GM12878 (cell line): ENCODE measurements at regions not wholly inside any gene's neighbourhood (a gene's known extent, or its start where the extent isn't known, plus 50 kb on each side); places are given as distances from the start of the nearest gene placed in this dataset.

Experiments
- ATAC-seq: fragments of 200-7000 bp; cut with Tn5 transposase; 3 replicates; pipeline ENCODE4 v1.9.1; 2020; ENCODE audit warnings: mild to moderate bottlenecking, moderate library complexity
- BruUV-seq: library from RNA; stranded (reverse); fragments of 400-500 nt; replicated peaks from 2 replicates; lab custom pipeline; 2021; lab: Mats Ljungman, UMichigan
- CTCF ChIA-PET: fragments of 300-600 bp; sonication (Branson Sonifier 250); formaldehyde crosslinking; extraction: SDS; loops from one replicate; lab custom pipeline; 2021; ENCODE audit warnings: inconsistent platforms; lab: Yijun Ruan, JAX
- POLR2A ChIA-PET: fragments of 350-600 bp; formaldehyde crosslinking; extraction: SDS; loops from one replicate; lab custom pipeline; 2021; ENCODE audit warnings: inconsistent platforms; lab: Charles Lee
- RAD21 ChIA-PET: fragments of 300-600 bp; sonication (Branson Sonifier 250); formaldehyde crosslinking; loops from one replicate; lab custom pipeline; 2023; ENCODE audit warnings: antibody characterized with exemption; ENCODE audit not compliant: unreplicated experiment; lab: Charles Lee
- SMC1A ChIA-PET: fragments of 300-600 bp; sonication (Branson Sonifier 250); formaldehyde crosslinking; loops from one replicate; lab custom pipeline; 2023; ENCODE audit not compliant: unreplicated experiment, uncharacterized antibody; lab: Charles Lee
- DNase-seq: peaks from one replicate; pipeline ENCODE4 v3.0.0-alpha.2; 2011; ENCODE audit warnings: low read depth, low spot score
- FAIRE-seq: peaks from 3 replicates; lab custom pipeline; 2011; peaks lifted over from hg19 to GRCh38; lab: Jason Lieb, UNC
- H2AFZ ChIP-seq: 2 replicates; pipeline ENCODE4 v1.6.0; 2011; ENCODE audit warnings: low read depth, low read length, control low read depth; ENCODE audit not compliant: control insufficient read depth
- H3K27ac ChIP-seq: 2 replicates; pipeline ENCODE4 v1.5.1; 2011; ENCODE audit warnings: control low read depth; ENCODE audit not compliant: control insufficient read depth, insufficient read depth
- H3K27me3 ChIP-seq, 2 experiments: replicated peaks in 1 of 2; 2 replicates each; pipeline versions ENCODE4 v1.6.0 to v1.6.1; 2011; ENCODE audit warnings: low read length in 1 of 2; ENCODE audit not compliant: control insufficient read depth in 2 of 2, insufficient read depth in 2 of 2
- H3K36me3 ChIP-seq, 2 experiments: 2 replicates each; pipeline ENCODE4 v1.5.1; 2011; ENCODE audit warnings: low read length in 1 of 2; ENCODE audit not compliant: control insufficient read depth in 2 of 2, insufficient read depth in 2 of 2
- H3K4me1 ChIP-seq: 2 replicates; pipeline ENCODE4 v1.6.1; 2011; ENCODE audit warnings: mild to moderate bottlenecking, low read length, moderate library complexity, mixed read lengths; ENCODE audit not compliant: control insufficient read depth, insufficient read depth
- H3K4me2 ChIP-seq: 2 replicates; pipeline ENCODE4 v1.6.0; 2011; ENCODE audit warnings: control low read depth; ENCODE audit not compliant: control insufficient read depth, insufficient read depth
- H3K4me3 ChIP-seq: fragments of 200-600 bp; sonication (generic); 2 replicates; pipeline ENCODE4 v1.5.1; 2016
- H3K79me2 ChIP-seq: 2 replicates; pipeline ENCODE4 v1.6.0; 2011; ENCODE audit warnings: low read length; ENCODE audit not compliant: control insufficient read depth, insufficient read depth
- H3K9ac ChIP-seq: 2 replicates; pipeline ENCODE4 v1.8.0; 2011; ENCODE audit warnings: low read length, control low read depth, mixed read lengths; ENCODE audit not compliant: control insufficient read depth, insufficient read depth
- H3K9me3 ChIP-seq: replicated peaks from 3 replicates; pipeline ENCODE4 v1.5.1; 2011; ENCODE audit warnings: mild to moderate bottlenecking, low read length; ENCODE audit not compliant: control insufficient read depth, insufficient read depth
- H4K20me1 ChIP-seq: 2 replicates; pipeline ENCODE4 v1.6.0; 2011; ENCODE audit not compliant: control insufficient read depth, insufficient read depth
- BACH1 ChIP-seq: fragments of 450-650 bp; IDR thresholded peaks from 2 replicates; pipeline ENCODE4 v1.6.1; 2017; ENCODE audit warnings: mild to moderate bottlenecking, borderline replicate concordance
- CBFB ChIP-seq: IDR thresholded peaks from 2 replicates; pipeline ENCODE4 v1.6.1; 2016; ENCODE audit warnings: antibody characterized with exemption, low read depth
- CBX5 ChIP-seq: sonication (generic); IDR thresholded peaks from 2 replicates; pipeline ENCODE4 v1.6.1; 2016; ENCODE audit warnings: low read depth, moderate library complexity, mild to moderate bottlenecking, inconsistent platforms
- CTCF ChIP-seq, 3 experiments: IDR thresholded peaks in 2 of 3; conservative IDR thresholded peaks in 1 of 3; 2 replicates each; pipeline ENCODE4 v1.5.1; 2011; ENCODE audit warnings: low read depth in 3 of 3, low read length in 3 of 3, mild to moderate bottlenecking in 3 of 3, control low read depth in 2 of 3, moderate library complexity in 2 of 3, inconsistent platforms in 1 of 3, mixed read lengths in 1 of 3; ENCODE audit not compliant: control insufficient read depth in 2 of 3, insufficient read depth in 1 of 3; ENCODE audit errors: extremely low read depth in 1 of 3
- EED ChIP-seq: sonication (generic); IDR thresholded peaks from 2 replicates; pipeline ENCODE4 v1.6.1; 2016; ENCODE audit warnings: antibody characterized with exemption, low read depth
- ELK1 ChIP-seq: IDR thresholded peaks from 2 replicates; pipeline ENCODE4 v1.6.1; 2012; ENCODE audit warnings: low read depth, low read length, improper control_type of control experiment
- ETV6 ChIP-seq, 2 experiments: fragments of 450-650 bp in 1 of 2; IDR thresholded peaks in 1 of 2; conservative IDR thresholded peaks in 1 of 2; 2 replicates each; pipeline ENCODE4 v1.6.1; 2014; ENCODE audit warnings: antibody characterized with exemption in 1 of 2, borderline replicate concordance in 1 of 2, low read depth in 1 of 2, mild to moderate bottlenecking in 1 of 2, moderate library complexity in 1 of 2
- HCFC1 ChIP-seq: fragments of 150-350 bp; IDR thresholded peaks from 2 replicates; pipeline ENCODE4 v1.6.1; 2014; ENCODE audit warnings: low read length
- IKZF2 ChIP-seq, 2 experiments: fragments of 450-650 bp; IDR thresholded peaks; 2 replicates each; pipeline ENCODE4 v1.6.1; 2017; ENCODE audit warnings: mild to moderate bottlenecking in 2 of 2, moderate library complexity in 2 of 2
- RAD21 ChIP-seq: IDR thresholded peaks from 2 replicates; pipeline ENCODE4 v1.6.1; 2011; ENCODE audit warnings: mild to moderate bottlenecking, low read depth, low read length, moderate library complexity; ENCODE audit not compliant: insufficient read depth
- RELB ChIP-seq: fragments of 450-650 bp; IDR thresholded peaks from 2 replicates; pipeline ENCODE4 v1.6.1; 2017; ENCODE audit warnings: low read depth, mild to moderate bottlenecking, moderate library complexity
- TBL1XR1 ChIP-seq: IDR thresholded peaks from 2 replicates; pipeline ENCODE4 v1.6.1; 2012; ENCODE audit warnings: low read depth, low read length, improper control_type of control experiment
- YY1 ChIP-seq: IDR thresholded peaks from 2 replicates; pipeline ENCODE4 v1.6.1; 2011; ENCODE audit warnings: low read depth, mild to moderate bottlenecking, low read length
- WGBS: methylation state at CpG from one replicate; pipeline ENCODE4 v1.1.6; 2016; ENCODE audit warnings: low lambda C conversion rate; ENCODE audit not compliant: insufficient replicate concordance, insufficient coverage; ENCODE audit errors: missing lambda C conversion rate; 5-methylcytosine and 5-hydroxymethylcytosine counted together
- in situ Hi-C: fragments of 300-500 bp; cut with MboI; formaldehyde crosslinking; loops from 9 replicates; pipeline ENCODE4 v1.14.3; 2018; ENCODE audit warnings: mixed read lengths
- intact Hi-C: fragments of 100-400 bp; cut with micrococcal nuclease; formaldehyde crosslinking; loops from one replicate; pipeline ENCODE4 v1.14.2; 2022; ENCODE audit not compliant: unreplicated experiment

- H3K4me3 ChIP-seq, result no peak overlapping the region
- H3K27ac ChIP-seq, result peak overlapping the region; percentile 45
- no peaks in the 10 kb centered on the region for H3K9me3 ChIP-seq
- ATAC-seq (peak; percentile 84), FAIRE-seq (peak; percentile 94), DNase-seq (peak; percentile 53)
- BruUV-seq, result no TSS peak
- H3K27me3 ChIP-seq, result no peaks in the 10 kb centered on the region
- H2AFZ ChIP-seq, result peak overlapping the region; percentile 50
- intact Hi-C loops, result loop anchor here (1.0 to 10.0 kb wide), 7 partner anchors 35 to 186 kb away; partner anchors contain the start of gene BOD1
- peaks cover 60% of the 10 kb centered on the region for H3K4me1 ChIP-seq
- H3K36me3 ChIP-seq, result no peaks in the 10 kb centered on the region
- ChIA-PET CTCF (interaction anchor here (0.6 to 7.8 kb wide), 47 partner anchors 11 to 271 kb away, joined by 3 to 87 read pairs (median 5); partner anchors contain the start of gene CPEB4), SMC1A (interaction anchor here (0.5 to 12.0 kb wide), 44 partner anchors 9 to 188 kb away, joined by 3 to 271 read pairs (median 6); partner anchors contain the start of gene CPEB4), RAD21 (interaction anchor here (0.8 to 8.4 kb wide), 41 partner anchors 9 to 187 kb away, joined by 3 to 147 read pairs (median 5); partner anchors contain the start of genes BOD1 and CPEB4), POLR2A (interaction anchor here (0.6 to 4.9 kb wide), 17 partner anchors 35 to 171 kb away, joined by 3 to 36 read pairs (median 4); partner anchors contain the start of gene CPEB4)
- H3K79me2 ChIP-seq, result no peaks in the 10 kb centered on the region
- in situ Hi-C loops, result no loop called here
- H3K9ac ChIP-seq, result no peak overlapping the region
- peak overlapping the region; percentile 78 for H3K4me2 ChIP-seq
- 55% methylated on average over 10 of the region's 10 CpGs for WGBS
- H4K20me1 ChIP-seq, result no peaks in the 10 kb centered on the region
- TF ChIP-seq ETV6 (conservative IDR thresholded peaks at IDR 0.05 in 1 of 2, IDR thresholded peaks at IDR 0.05 in 1 of 2; ENCODE audit: borderline replicate concordance in 1 of 2, low read depth in 1 of 2) (peak in 1 of 2 experiments; percentile 95; a peak in 2 of 4 replicates), CBFB (no peak), CBX5 (0 out of 2 replicates have a peak, but pooled peaks have one; percentile 41), TBL1XR1 (no peak), RAD21 (peak; percentile 76), IKZF2 (IDR thresholded peaks at IDR 0.05) (peak; percentile 68 to 69; a peak in 2 of 4 replicates), HCFC1 (0 out of 2 replicates have a peak, but pooled peaks have one; percentile 8), ELK1 (no peak), EED (peak; percentile 74), YY1 (peak; percentile 80), RELB (0 out of 2 replicates have a peak, but pooled peaks have one; percentile 27), BACH1 (peak; percentile 33; the same call in 1 of the 2 replicates), CTCF (IDR thresholded peaks at IDR 0.05 in 2 of 3, conservative IDR thresholded peaks at IDR 0.05 in 1 of 3; ENCODE audit: control insufficient read depth in 2 of 3, extremely low read depth in 1 of 3, insufficient read depth in 1 of 3, low read depth in 3 of 3, low read length in 3 of 3) (peak; percentile 60 to 98 (median 94))
These were observed 101.6 kb upstream of the CPEB4 start for GRCh38 chr5:173786286-173787187.
